T-helper 2 cell treated with Interferon-gamma antibody and Interleukin-4, amounts not matched to agents 100 ng/mL and 5 ng/mL, for 36 hours (primary cell): ENCODE measurements at regions not wholly inside any gene's neighbourhood (a gene's known extent, or its start where the extent isn't known, plus 50 kb on each side); places are given as distances from the start of the nearest gene placed in this dataset.
"Not testable (repeated sequence)": the region's sequence is repeated elsewhere in the genome, so short reads cannot be mapped to it uniquely, and the experiment has no call there.

ENCODE experiments used
- intact Hi-C: fragments of 100-400 bp; cut with micrococcal nuclease; formaldehyde crosslinking; loops from one replicate; pipeline ENCODE4 v1.15.1; 2023

DNA sequence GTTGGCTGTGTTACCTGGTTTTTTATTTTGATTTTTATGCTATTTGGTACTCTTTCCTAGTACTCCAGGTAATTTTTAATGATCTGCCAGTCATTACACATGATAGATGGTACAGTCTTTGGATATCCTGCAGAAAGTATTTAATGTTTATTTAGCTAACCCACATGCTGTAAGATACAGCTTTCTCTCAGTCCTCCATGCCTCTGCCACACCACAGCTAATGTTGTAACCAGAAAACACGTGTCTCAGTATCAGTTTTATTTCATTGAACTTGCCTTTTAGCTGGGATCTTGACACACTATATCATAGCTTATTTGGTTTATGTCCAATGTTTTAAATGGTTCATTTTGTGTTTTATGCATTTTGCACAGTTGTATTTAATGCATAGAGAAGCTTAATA, 1648.4 kb downstream of the KCNT2 start:
- intact Hi-C loops = no loop called here

DNA sequence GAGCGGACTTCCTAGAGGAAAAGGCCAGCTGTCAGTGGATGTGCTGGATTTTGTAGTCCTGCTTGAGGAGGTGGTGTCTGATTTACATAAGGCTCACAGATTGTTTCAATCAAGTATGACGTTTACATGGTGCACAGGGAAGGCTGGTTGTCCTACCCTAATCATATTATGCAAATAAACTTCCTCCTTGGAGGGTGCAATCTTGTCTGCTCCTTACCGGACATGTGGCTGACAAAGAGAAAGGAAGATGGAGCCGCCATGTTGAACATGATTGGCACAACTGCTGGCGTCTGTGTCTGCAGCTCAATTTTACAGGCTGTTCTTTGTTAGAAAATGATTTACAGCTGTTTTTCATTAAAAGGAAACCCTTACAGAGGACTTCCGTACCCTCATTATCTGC, 1656.1 kb downstream of the KCNT2 start:
- intact Hi-C loops = no loop called here

DNA sequence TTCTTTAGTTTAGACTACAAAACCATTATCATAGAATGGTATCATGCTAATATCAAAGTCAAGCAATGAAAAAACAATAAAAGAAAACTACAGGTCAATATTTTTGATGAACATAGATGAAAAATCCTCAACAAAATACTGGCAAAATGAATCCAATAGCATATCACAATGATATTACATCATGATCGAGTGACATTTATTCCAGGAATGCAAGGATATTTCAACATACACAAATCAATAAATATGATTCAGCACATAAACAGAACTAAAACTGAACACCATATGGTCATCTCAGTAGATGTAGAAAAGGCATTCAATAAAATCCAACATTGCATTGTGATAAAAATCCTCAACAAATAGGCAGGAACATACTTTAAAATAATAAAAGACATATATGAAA, 1657.7 kb downstream of the KCNT2 start:
- intact Hi-C loops = no loop called here

DNA sequence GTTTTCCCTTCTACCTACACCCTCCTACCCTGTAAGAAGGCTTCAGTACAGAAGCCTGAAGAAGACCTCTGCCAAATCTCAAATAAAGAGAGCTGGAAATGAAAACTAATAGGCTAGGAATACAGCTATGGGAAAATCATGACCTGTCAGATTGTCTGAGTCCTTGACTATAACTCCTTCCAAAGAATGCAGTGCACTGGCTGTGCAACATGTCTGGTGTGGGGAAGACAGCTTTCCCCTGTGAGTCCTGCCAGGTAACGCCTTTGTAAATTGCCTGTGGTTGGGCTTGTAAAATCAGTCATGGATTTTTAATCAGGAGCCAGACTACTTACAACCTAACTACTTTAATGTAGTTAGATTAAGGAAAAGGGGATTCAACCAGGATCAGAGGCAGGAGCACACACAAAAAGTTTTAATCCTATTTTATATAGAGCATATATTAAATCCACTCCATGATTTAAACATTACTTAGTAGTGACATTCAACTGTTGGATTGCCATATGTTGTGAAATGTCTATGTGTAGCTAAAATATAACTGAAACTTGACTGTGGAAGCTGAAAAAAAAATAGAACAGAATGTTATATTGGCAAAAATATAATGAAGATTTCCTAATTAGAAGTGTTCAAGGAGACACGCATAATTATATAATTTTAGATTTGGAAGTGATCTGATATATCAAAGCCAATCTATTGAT, 1667.8 kb downstream of the KCNT2 start:
- intact Hi-C loops = no loop called here

DNA sequence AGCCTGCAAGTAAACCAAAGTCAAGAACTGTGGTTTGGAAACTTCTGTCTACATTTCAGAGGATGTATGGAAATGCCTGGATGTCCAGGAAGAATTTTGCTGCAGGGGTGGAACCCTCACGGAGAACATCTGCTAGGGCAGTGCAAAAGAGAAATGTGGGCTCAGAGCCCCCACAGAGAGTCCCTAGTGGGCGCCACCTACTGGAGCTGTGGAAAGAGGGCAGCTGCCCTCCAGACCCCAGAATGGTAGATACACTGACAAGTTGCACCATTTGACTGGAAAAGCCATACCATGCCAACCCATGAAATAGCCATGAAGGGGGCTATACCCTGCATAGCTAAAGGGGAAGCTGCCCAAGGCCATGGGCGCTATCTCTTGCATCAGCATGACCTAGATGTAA, 1672.4 kb downstream of the KCNT2 start:
- intact Hi-C loops = no loop called here

DNA sequence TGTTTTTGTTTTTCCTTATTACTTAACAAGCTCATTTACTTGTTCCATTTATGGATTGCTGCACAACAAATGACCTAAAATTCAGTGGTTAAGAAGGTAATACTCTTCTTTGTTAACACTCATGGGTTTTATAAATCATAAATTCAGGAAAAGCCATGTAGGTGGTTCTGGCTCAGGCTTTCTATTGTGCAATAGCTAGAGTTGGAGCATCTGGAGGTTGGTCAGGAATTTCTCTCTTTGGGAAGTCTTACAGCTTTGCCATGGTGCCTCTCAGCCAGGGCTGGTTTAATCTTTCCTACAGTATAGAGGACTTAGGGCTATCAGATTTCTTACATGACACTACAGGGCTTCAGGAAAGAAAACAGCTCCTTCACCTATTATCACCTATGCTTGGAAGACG, 1677.1 kb downstream of the KCNT2 start:
- intact Hi-C loops = no loop called here

DNA sequence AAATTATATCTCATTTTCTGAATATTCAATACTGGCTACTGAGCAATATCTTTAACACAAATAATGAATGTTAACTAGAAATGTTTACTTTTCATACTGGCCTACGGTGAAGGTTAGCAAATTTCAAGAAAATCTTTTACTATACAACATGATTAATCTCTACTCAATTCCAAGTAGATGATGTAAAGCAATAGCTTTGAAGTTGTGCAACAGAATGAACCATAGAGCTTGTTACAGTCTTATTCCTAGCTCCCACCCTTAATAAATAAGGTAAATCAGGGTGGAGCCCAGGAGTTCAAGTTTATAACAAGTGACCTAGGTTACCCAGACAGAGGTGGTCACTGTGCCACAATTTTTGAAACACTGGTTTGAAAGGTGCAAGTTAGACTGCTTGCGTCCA, 1678.1 kb downstream of the KCNT2 start:
- intact Hi-C loops = no loop called here

DNA sequence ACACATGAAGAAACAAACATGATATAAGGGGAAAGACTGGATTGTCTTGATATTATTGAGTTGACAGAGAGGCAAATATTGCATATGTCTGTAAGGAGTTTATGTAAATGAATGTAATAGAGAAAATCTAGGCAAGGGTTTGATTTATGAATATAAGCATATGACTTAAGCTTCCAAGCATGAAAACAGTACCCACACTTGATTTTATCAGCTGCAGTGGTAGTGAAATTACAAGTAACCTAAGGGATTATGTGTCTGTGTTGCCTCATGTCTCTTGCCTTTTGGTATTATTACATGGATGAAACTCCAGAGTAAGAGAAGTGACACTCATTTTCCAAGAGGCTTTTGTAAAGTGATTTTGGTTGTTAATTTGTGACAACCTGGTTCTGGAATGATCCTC, 1678.9 kb downstream of the KCNT2 start:
- intact Hi-C loops = no loop called here

DNA sequence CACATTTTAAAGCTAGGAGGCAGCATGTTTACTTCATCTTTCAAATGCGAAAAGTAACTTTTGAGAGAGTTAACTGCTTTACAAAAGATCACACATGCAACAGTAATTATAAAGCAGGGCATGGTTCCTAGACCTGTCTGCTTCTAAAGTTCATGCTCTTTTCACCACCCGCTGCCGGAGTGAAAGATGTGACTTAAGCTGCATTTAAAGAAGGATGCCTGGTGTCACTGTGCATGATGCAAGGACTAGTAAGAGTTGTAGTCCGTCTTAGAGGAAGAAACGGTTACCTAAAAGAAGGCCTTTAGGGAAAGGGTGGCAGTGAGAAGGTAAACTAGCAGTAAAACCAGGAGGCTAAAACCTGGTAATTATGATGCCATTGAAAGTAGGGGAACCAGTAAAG, 1689.1 kb downstream of the KCNT2 start:
- intact Hi-C loops = no loop called here

DNA sequence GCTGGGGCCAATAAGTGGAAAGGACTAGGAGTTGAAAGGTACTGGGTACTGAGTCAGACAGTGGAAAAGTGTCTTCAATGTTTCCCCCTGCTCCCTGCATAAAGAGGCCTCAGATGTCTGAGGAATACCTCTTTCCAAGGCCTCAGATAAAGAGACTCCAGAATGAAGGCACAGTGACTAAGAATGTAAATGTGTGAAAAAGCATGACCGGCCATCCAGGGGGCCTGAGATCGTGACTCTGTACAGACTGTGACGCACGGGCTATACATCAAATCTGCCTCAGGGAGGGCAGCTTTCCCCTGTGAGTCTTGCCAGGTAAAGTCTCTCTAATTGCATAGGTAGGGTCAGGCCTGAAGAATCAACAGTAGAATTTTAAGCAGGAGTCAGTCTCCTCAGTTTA, 1690.5 kb downstream of the KCNT2 start:
- intact Hi-C loops = no loop called here

DNA sequence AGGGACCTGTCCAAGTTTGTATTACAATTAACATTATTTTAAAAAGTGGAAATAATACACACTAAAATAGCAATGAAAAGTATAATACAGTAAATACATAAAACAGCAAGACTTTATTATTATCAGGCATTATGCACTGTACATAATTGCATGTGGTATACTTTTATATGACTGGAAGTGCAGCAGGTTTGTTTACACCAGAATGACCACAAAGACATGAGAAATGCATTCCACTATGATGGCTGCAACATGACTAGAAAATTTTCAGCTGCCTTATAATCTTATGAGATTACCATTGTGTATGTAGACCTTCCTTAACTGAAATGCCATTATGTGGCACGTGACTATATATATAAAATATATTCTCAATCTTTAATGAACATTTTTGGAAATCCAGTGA, 1699.6 kb downstream of the KCNT2 start:
- intact Hi-C loops = no loop called here

DNA sequence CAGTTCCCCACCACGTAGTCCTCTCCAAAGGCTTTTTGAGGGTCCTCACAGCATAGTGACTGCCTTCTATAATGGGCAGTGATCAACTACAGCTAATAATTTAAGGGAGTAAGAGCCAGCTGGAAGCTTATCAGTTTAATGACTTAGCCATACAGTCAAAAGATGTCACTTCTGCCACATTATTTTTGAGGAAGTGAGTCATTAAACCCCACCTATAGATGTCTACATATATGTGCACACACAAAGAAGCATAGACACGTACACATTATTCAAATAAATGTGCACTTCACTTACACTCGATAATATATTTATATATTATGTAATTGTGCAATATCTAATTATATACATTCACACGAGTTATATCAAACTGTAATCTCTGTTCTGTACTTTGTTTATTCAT, 1704.7 kb downstream of the KCNT2 start:
- intact Hi-C loops = no loop called here

DNA sequence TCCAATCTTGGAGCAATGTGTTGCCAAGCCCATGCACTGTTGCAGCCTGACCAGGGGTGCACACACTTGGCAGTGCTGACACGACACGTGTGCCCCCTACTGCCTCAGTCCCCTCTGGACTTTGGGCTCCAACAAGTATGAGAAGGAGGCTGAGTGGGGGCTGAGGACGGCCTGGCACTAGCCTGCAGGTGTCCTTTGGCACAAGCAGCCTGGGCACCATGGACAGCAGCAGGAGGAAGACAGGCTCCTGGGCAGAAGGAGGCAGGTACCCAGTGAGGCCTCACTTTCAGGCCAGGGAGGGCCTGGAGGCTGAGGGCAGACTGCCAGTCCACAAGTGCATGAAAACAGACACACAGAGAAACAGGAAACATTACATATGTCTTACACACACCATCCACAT, 1702.9 kb upstream of the B3GALT2 start:
- intact Hi-C loops = no loop called here

DNA sequence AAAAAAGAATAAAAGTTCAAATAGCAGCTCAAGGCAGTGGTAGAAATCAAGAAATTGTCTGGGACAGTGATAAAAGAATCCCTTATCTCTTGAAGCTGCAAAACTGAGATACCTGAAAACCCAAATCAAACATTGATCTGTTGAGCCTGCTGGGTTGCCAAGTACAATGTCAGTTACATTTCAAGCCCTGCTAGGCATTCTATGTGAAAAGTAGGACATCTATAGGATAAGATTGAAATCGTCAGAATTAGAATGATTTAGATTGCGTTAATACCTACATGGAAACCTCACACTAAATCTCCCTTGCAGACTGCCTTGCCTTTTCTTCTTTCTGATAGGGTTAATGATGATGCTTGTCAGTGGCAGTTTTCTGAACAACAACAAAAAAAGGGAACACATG, 1684.4 kb upstream of the B3GALT2 start:
- intact Hi-C loops = no loop called here

DNA sequence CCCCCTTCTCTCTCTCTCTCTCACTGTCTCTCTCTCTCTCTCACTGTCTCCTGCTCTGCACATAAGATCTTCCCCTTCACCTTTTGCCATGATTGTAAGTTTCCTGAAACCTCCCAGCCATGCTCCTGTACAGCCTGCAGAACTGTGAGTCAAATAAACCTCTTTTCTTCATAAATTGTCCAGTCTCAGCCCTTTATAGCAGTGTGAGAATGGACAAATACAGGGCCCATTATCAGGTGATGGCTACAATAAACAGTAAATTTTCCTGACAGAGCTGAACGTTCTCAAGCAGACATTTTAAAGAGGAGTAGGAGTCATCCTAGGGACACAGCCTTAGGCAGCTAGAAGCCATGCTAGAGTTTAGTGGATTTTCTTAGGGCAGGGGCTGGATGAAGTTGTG, 1679.7 kb upstream of the B3GALT2 start:
- intact Hi-C loops = no loop called here

DNA sequence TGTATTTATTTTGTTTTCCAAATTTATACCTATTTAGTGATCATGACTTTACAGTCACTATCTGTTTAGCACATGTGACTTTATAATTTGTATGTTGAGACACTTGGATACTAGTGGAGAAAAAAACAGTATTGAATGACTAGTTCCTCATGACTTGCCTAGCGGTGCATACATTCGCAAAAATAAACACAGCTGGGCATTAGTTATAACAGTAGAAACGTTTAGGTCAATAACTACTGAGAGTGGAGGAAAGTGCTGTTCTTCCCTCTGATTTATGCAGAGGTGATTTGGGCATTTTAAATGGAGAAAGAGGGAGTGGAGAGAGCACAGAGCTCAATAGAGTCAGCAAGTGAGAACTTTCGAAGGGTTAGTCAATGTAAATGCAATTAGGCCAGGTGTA, 1679.0 kb upstream of the B3GALT2 start:
- intact Hi-C loops = no loop called here

DNA sequence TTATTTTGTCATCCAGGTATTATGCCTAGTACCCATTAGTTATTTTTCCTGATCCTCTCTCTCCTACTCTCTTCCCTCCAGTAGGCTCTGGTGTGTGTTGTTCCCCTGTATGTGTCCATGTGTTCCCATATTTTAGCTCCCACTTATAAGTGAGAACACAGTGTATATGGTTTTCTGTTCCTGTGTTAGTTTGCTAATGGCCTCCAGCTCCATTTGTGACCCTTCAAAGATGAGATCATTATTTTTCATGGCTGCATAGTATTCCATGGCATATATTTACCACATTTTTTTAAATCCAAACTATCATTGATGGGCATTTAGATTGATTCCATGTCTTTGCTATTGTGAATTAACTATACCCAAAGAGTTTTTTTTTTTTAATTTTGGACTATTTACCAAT, 1675.7 kb upstream of the B3GALT2 start:
- intact Hi-C loops = no loop called here

DNA sequence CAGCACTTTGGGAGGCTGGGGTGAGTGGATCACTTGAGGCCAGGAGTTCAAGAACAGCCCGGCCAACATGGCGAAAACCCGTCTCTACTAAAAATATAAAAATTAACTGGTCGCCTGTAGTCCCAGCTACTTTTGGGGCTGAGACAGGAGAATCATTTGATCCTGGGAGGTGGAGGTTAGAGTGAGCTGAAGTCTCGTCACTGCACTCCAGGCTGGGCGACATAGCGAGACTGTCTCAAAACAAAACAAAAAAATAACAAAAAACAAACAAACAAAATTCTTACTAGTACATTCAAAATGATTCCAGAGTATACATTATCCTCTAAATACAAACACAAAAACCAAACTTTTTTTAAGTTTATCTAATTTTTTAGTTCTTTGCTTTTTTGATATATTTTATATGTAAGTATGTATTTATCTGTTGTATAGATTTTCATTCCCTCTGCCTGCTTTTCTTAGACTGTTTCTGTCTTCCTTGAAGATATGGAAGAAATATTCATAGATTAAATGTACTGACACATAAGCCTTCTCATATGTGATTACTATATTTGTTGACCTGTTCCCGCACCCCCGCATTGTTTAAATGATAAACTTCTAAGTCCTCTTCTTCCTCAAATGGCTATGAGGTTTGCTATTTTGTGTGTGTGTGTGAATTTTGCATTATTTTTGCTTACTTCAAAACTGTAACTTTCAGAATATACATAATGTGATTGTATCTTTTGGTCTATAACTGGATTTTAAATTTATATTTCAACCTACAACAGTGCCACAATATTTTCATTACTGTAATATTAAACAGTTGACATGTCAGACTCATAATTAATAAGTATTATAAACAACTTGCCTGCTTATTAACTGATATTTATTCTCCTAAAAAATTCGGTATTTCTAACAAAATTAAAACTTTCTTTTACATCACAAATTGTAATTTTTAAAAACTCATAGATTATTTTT, 1674.1 kb upstream of the B3GALT2 start:
- intact Hi-C loops = no loop called here

DNA sequence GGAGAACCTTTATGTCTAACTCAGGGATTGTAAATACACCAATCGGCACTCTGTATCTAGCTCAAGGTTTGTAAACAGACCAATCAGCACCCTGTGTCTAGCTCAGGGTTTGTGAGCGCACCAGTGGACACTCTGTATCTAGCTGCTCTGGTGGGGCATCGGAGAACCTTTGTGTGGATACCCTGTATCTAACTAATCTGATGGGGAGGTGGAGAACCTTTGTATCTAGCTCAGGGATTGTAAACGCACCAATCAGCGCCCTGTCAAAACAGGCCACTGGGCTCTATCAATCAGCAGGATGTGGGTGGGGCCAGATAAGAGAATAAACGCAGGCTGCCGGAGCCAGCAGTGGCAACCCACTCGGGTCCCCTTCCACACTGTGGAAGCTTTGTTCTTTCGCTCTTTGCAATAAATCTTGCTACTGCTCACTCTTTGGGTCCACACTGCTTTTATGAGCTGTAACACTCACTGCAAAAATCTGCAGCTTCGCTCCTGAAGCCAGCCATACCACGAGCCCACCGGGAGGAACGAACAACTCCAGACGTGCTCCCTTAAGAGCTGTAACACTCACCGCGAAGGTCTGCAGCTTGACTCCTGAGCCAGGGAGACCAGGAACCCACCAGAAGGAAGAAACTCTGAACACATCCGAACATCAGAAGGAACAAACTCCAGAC, 1673.2 kb upstream of the B3GALT2 start:
- intact Hi-C loops = not testable (repeated sequence)

DNA sequence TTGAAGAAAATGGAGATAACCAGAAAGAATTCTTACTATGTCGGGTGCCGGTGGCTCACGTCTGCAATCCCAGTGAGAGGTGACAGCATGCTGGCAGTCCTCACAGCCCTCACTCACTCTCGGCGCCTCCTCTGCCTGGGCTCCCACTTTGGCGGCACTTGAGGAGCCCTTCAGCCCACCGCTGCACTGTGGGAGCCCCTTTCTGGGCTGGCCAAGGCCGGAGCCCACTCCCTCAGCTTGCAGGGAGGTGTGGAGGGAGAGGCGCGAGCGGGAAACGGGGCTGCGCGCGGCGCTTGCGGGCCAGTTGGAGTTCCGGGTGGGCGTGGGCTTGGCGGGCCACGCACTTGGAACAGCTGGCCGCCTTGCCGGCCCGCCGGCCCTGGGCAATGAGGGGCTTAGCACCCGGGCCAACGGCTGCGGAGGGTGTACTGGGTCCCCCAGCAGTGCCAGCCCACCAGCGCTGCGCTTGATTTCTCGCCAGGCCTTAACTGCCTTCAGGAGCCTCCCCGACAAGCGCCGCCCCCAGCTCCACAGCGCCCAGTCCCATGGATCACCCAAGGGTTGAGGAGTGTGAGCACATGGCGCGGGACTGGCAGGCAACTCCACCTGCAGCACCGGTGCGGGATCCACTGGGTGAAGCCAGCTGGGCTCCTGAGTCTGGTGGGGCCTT, 1672.5 kb upstream of the B3GALT2 start:
- intact Hi-C loops = not testable (repeated sequence)

DNA sequence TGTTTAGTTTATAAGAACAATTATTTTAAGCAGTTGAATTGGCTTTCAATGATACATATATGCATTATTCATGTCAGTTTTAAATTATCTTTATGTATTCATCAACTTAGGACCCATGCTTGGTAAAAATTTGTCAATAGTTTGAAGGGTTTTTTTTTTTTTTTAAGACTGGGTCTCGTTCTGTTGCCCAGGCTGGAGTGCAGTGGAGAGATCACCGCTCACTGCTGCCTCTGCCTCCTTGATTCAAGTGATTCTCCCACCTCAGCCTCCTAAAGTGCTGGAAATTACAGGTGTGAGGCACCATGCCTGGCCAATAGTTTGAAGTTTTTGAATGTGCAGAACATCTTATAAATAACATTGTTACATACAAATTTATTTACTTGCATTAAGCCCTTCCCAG, 1671.0 kb upstream of the B3GALT2 start:
- intact Hi-C loops = no loop called here

DNA sequence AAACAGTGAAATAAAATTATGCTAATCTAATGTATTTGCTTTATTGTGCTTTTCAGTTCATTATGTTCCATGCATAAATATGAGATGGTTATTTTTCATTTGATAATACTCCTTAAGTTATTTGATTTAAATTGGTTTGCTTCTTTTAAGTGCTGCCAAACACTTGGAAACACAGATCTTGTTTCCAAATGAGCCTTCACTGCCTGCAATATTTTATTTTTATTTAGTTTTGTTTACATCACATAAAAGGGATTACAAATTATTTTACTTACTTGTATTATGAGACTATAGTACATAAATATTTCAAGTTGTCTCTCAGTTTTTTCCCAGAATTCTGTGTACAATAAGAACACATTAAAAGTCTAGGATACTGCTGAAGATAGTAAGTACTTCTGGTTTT, 1662.4 kb upstream of the B3GALT2 start:
- intact Hi-C loops = no loop called here
